HFFc6 (cell line): ENCODE measurements at regions not wholly inside any gene's neighbourhood (a gene's known extent, or its start where the extent isn't known, plus 50 kb on each side); places are given as distances from the start of the nearest gene placed in this dataset.
A peak's percentile ranks its signal among the peaks of the same experiment; 100 is the strongest.

ENCODE experiments used
- DNase-seq: peaks from one replicate; pipeline ENCODE4 v3.0.0-alpha.2; 2018
- H3K27ac Mint-ChIP-seq: 2 replicates; pipeline ENCODE4 v1.8.0; 2020; ENCODE audit warnings: mild to moderate bottlenecking, mixed read lengths
- H3K27me3 Mint-ChIP-seq: 2 replicates; pipeline ENCODE4 v1.8.0; 2021; ENCODE audit warnings: mild to moderate bottlenecking, moderate library complexity, mixed read lengths; ENCODE audit not compliant: insufficient read depth
- H3K36me3 Mint-ChIP-seq: 2 replicates; pipeline ENCODE4 v1.8.0; 2021; ENCODE audit warnings: low read depth, mixed read lengths
- H3K4me1 Mint-ChIP-seq: 2 replicates; pipeline ENCODE4 v1.8.0; 2020; ENCODE audit warnings: low read depth, mixed read lengths
- H3K4me3 Mint-ChIP-seq: 2 replicates; pipeline ENCODE4 v1.8.0; 2020; ENCODE audit warnings: mild to moderate bottlenecking, moderate library complexity, mixed read lengths
- H3K9me3 Mint-ChIP-seq: 2 replicates; pipeline ENCODE4 v1.8.0; 2020; ENCODE audit warnings: mild to moderate bottlenecking, mixed read lengths
- CTCF ChIP-seq: fragments of 200-600 bp; sonication (generic); IDR thresholded peaks from 2 replicates; pipeline ENCODE4 v1.5.0; 2021; ENCODE audit warnings: antibody characterized with exemption, mild to moderate bottlenecking

DNA sequence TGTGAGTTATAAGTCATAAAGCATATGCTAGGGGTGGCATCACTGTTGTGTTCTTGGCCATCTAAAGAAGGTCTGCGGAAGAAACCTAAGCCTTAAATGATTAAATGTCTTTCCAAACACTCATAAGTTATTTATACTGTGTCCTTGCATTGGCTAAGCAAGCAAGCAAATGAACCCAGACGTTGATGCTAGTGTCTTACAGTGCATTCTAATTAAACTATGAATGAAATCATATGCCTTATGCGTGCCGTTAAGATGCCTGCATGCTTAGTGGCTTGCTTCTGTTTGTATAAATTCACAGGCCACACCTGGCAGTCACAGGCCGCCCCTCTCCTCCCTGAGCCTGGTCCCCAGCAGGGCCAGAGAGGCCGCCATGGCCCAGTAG, 49.9 kb downstream of the RIN2 start:
- TF ChIP-seq CTCF, result no peak
- Mint-ChIP-seq H3K36me3 (peaks cover 30% of the 10 kb centered on the region), H3K4me3 (no peak overlapping the region), H3K9me3 (no peaks in the 10 kb centered on the region; the same call in 1 of the 2 replicates), H3K27ac (peak overlapping the region; percentile 48; the same call in 1 of the 2 replicates), H3K4me1 (peaks cover 45% of the 10 kb centered on the region), H3K27me3 (no peaks in the 10 kb centered on the region; the same call in 1 of the 2 replicates)
- DNase-seq, result no peak

DNA sequence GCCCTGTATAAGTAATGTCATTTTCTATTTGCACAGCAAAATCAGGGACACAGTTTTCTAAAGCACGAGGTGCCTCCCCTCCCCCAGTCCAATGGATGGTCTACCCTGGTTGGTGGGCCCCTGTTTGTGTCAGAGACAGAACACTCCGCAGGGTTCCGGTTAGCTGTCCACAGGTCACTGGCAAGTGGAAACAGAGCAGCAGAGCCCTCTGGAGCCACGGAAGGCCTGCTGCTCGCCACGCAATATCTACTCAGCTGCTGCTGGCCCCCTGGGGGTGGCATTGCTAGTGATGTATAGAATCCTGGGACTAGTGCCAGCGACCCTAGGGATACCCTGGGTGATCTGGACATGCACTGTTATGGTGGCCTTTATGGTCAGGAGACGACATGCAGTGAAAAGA, 50.4 kb downstream of the RIN2 start:
- Mint-ChIP-seq H3K4me3 (no peak overlapping the region), H3K9me3 (no peaks in the 10 kb centered on the region; the same call in 1 of the 2 replicates), H3K4me1 (peaks cover 48% of the 10 kb centered on the region), H3K27ac (peak overlapping the region; percentile 48; the same call in 1 of the 2 replicates), H3K27me3 (no peaks in the 10 kb centered on the region; the same call in 1 of the 2 replicates), H3K36me3 (peaks cover 24% of the 10 kb centered on the region)
- TF ChIP-seq CTCF, result no peak
- no peak for DNase-seq

DNA sequence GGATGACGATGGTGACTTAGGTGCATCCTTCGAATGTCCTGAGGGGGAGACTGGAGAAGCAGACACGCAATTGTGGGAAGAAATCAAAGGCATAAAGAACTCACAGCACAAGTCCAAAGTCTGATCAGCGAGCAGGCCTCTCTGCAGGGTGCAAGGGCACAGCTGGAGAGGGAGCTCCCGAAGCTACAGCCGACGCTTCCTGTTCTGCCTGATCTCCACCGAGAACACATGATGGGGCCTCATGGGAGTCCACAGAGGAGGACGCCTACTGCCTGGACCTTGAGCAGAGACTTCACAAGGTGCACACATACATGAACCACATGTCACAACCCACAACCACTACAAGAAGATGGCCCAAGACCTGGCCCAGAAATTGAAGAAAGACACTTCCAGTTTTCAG, 51.4 kb downstream of the RIN2 start:
- no peak for DNase-seq
- Mint-ChIP-seq H3K36me3 (peaks cover 23% of the 10 kb centered on the region), H3K27me3 (no peaks in the 10 kb centered on the region; the same call in 1 of the 2 replicates), H3K4me3 (no peak overlapping the region), H3K27ac (no peak overlapping the region), H3K4me1 (peaks cover 59% of the 10 kb centered on the region), H3K9me3 (no peaks in the 10 kb centered on the region; the same call in 1 of the 2 replicates)
- no peak for TF ChIP-seq CTCF

GRCh38 chr20:19811231-19811630, 53.2 kb downstream of the RIN2 start:
- DNase-seq, result no peak
- peaks cover 11% of the 10 kb centered on the region for H3K36me3 Mint-ChIP-seq
- H3K9me3 Mint-ChIP-seq, result no peaks in the 10 kb centered on the region
- H3K27ac Mint-ChIP-seq, result peak overlapping the region; percentile 32; the same call in 1 of the 2 replicates
- H3K4me3 Mint-ChIP-seq, result no peak overlapping the region
- H3K4me1 Mint-ChIP-seq, result peaks cover 76% of the 10 kb centered on the region
- no peak for TF ChIP-seq CTCF
- H3K27me3 Mint-ChIP-seq, result no peaks in the 10 kb centered on the region; the same call in 1 of the 2 replicates

DNA sequence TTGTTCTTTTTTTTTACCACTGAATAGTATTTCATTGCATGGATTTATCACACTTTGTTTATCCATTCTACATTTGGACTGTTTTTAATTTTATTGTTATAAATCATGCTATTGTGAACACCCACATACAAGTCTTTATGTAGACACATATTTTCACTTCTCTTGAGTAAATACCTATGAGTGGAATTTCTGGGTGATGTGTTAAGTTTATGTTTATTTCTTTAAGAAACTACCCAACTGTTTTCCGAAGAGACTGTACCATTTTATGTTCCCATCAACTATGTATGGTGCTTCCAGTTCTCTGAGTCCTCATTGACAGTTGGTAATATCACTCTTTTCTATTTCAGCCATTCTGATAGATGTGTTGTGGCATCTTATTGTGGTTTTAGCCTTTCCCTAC, 54.0 kb downstream of the RIN2 start:
- Mint-ChIP-seq H3K4me3 (0 out of 2 replicates have a peak overlapping the region, but pooled peaks have one; percentile 17), H3K36me3 (peaks cover 11% of the 10 kb centered on the region), H3K4me1 (peaks cover 77% of the 10 kb centered on the region), H3K27ac (peak overlapping the region; percentile 69), H3K9me3 (no peaks in the 10 kb centered on the region), H3K27me3 (peaks cover under 1% of the 10 kb centered on the region; the same call in 1 of the 2 replicates)
- DNase-seq, result no peak
- no peak for TF ChIP-seq CTCF
